LNCaP clone FGC (cell line): ENCODE measurements at regions not wholly inside any gene's neighbourhood (a gene's known extent, or its start where the extent isn't known, plus 50 kb on each side); places are given as distances from the start of the nearest gene placed in this dataset.

Experiments
- DNase-seq: peaks from one replicate; pipeline ENCODE4 v3.0.0-alpha.2; 2011; ENCODE audit warnings: low read depth
- H3K4me3 ChIP-seq: 2 replicates; pipeline ENCODE4 v1.5.1; 2011; ENCODE audit warnings: mild to moderate bottlenecking, low read depth, low read length, control low read depth
- TF ChIP-seq, protein P1 (sequence below): IDR thresholded peaks from 2 replicates; pipeline ENCODE4 v1.5.1; 2012; ENCODE audit warnings: mild to moderate bottlenecking; ENCODE audit not compliant: control insufficient read depth, insufficient read depth; ENCODE audit errors: extremely low read depth

DNA sequence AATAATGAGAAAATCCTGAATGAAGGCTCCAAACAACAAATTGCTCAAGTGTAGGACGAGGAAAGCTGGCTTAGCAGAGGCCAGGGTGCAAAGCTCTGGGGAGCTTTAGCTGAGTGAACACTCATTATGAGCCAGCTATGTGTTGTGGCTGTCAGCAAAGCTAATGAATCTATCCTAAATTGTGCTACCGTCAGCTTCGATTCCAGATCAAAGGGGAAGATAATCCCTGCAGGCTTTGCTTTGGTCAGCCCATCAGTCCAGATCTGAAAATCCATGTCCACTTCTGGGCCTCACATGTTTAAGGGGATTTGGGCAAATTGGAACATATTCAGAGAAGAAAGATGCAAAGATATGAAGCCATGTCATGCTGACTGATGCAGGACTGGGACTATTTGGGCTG, 180.9 kb upstream of the ZBED5 start:
- H3K4me3 ChIP-seq, result no peak overlapping the region
- no peak for DNase-seq

DNA sequence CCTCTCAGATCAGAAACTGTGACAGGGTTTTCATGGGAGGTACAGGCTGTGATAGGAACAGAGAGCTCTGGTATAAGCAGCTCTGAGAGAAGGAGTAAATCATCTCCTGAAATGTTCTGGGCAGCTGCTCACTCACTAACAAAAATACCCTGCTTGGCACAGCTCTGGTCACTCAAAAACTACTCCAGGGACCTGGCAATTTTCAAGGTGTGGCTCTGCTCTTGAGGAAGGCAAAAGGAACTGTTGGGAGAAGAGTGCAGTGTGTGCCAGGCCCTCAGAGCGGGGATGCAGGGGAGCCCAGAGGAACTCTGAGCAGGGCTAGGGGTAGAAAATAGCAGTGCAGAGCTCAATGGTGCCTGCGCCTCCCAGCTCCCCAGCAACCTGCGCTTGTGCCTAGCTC, 180.5 kb upstream of the ZBED5 start:
- H3K4me3 ChIP-seq, result no peak overlapping the region
- TF ChIP-seq, protein P1, sequence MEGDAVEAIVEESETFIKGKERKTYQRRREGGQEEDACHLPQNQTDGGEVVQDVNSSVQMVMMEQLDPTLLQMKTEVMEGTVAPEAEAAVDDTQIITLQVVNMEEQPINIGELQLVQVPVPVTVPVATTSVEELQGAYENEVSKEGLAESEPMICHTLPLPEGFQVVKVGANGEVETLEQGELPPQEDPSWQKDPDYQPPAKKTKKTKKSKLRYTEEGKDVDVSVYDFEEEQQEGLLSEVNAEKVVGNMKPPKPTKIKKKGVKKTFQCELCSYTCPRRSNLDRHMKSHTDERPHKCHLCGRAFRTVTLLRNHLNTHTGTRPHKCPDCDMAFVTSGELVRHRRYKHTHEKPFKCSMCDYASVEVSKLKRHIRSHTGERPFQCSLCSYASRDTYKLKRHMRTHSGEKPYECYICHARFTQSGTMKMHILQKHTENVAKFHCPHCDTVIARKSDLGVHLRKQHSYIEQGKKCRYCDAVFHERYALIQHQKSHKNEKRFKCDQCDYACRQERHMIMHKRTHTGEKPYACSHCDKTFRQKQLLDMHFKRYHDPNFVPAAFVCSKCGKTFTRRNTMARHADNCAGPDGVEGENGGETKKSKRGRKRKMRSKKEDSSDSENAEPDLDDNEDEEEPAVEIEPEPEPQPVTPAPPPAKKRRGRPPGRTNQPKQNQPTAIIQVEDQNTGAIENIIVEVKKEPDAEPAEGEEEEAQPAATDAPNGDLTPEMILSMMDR, result no peak
- DNase-seq, result no peak

More for the DNA sequence above, 180.9 kb upstream of the ZBED5 start:
- TF ChIP-seq, protein P1, result no peak

DNA sequence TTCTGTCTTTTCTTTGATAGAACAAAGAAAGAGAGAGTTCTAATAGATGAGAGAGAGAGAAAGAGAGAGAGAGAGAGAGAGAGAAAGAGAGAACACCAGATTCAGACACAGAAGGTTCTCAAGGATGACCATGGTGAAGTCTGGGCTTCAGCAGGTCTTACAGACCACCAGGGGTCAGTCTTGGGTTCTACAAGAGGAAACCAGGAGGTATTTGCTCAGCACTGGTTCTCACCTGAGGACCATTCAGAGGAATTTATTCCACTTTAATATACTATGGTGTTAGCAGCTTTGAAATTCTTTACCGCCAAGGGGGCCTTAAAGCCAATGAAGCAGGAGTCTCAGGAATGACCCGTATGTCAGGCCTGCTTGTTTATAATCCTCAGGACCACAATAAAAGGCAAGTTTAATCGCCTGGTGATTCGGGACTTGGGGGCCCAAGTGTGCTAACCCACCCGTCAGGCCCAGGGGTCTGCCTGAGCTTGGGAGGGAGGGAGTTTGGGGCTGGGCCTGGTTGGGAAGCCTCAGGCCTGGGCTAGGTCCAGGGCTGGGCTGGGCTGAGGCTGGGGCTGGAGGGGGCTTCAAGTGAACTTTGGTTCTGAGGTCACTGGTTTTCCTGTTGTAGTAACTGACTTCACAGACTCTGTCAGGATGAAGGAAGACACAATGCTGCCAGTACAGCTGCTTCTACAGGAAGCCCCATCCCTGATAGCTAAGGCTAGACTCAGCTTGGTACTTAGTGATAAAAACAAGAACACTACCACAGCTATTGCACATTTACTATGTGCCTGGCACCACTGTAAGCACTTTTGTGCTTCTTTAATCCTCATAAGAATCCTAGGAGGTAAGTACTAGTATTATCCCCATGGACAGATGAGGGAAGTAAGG, 179.2 kb upstream of the ZBED5 start:
- DNase-seq, result peak; percentile 67
- TF ChIP-seq, protein P1, result peak; percentile 79
- no peak overlapping the region for H3K4me3 ChIP-seq

DNA sequence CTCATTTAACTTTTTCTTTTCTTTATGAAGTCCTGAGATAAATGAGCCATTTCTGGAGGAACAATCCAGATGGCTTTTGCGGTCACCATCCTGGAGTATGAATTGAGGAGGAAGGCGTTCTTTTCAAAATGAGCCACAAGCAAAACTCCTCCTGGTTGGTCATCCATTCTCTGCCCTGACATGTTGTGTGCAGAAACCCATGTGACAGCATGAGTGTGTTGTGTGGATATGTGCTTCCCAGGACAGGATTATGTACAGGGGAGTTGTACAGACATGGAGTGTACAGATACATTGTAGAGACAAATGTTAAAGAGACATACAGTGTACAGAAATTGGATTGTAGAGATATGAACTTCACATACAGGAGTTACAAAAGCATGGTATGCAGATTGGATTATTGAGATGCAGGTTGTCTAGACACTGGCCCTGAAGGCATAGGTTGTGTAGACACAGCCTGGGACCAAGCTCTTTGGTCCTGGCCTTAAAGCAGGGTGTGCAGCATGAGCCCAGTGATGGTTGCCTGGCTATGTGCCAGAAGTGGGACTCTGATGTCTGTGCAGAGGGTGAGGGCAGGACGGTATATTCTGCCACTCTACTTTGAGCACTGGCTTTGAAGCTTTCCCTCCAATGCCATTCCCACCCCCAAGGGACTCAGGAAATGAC, 178.5 kb upstream of the ZBED5 start:
- H3K4me3 ChIP-seq, result no peak overlapping the region
- TF ChIP-seq, protein P1, result 0 out of 2 replicates have a peak, but pooled peaks have one; percentile 7
- no peak for DNase-seq

DNA sequence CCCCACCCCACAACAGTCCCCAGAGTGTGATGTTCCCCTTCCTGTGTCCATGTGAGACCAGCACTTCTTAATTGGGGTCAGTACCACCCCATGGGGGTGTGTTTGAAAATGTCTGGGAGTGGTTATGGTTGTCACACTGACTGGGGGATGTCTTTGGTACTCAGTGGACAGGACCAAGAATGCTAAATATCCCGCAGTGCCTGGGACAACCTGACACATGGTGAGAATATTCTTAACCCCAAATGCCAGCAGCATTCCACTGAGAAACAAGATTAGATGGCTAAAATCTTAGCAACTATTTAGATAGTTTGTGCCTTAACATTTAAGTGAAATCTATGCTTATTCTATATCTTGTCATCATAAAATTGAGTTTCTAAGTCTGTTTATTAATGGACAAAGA, 177.5 kb upstream of the ZBED5 start:
- TF ChIP-seq, protein P1, result no peak
- DNase-seq, result no peak
- H3K4me3 ChIP-seq, result no peak overlapping the region

DNA sequence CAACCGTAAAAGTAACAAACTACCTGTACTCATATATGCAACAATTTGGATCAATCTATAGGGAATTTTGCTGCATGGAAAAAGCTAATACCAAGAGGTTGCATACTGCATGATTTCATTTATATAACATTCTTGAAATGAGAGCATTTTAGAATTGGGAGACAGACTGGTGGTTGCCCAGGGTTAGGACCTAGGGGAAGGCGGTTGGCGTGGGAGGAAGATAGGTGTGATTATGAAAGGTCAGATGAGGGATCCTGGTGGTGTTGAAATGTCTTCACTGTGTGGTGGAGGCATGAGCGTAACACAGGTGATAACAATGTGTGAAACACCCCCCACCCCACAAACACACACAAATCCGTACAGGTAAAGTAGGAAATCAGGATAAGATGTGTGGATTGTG, 176.6 kb upstream of the ZBED5 start:
- H3K4me3 ChIP-seq, result no peak overlapping the region
- TF ChIP-seq, protein P1, result no peak
- no peak for DNase-seq

DNA sequence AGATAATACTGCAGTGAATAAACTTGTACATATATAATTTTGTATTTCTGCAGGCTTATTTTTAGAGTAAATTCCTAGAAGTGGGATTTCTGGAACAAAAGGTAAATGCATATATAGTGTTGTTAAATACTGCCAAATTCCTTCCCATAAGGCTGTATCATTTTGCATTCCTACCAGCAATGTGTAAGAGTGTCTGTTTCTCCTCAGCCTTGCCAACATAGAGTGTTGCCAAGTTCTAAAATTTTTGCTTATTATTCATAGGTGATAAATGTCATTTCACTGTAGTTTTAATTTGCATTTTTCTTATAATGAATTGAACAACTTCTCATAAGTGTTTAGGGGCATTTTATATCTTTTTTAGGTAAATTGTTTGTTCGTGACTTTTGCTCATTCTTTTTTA, 174.2 kb upstream of the ZBED5 start:
- no peak for DNase-seq
- TF ChIP-seq, protein P1, result no peak
- H3K4me3 ChIP-seq, result no peak overlapping the region
